Neuron (in vitro differentiated cells): ENCODE measurements at regions not wholly inside any gene's neighbourhood (a gene's known extent, or its start where the extent isn't known, plus 50 kb on each side); places are given as distances from the start of the nearest gene placed in this dataset.
"Not testable (repeated sequence)": the region's sequence is repeated elsewhere in the genome, so short reads cannot be mapped to it uniquely, and the experiment has no call there.

Experiments
- H2AFZ ChIP-seq: one replicate; pipeline ENCODE4 v1.6.1; 2013; ENCODE audit warnings: low read depth, mild to moderate bottlenecking, inconsistent platforms, low read length, moderate library complexity
- H3K27me3 ChIP-seq: one replicate; pipeline ENCODE4 v1.6.1; 2013; ENCODE audit warnings: low read length; ENCODE audit not compliant: insufficient read depth
- H3K36me3 ChIP-seq: one replicate; pipeline ENCODE4 v1.6.1; 2013; ENCODE audit warnings: low read length; ENCODE audit not compliant: insufficient read depth
- H3K4me1 ChIP-seq: one replicate; pipeline ENCODE4 v1.6.1; 2013; ENCODE audit warnings: low read length; ENCODE audit not compliant: insufficient read depth
- H3K4me3 ChIP-seq: 2 replicates; pipeline ENCODE4 v1.5.1; 2013; ENCODE audit warnings: mild to moderate bottlenecking, low read length, moderate library complexity
- H3K9me3 ChIP-seq: one replicate; pipeline ENCODE4 v1.6.1; 2013; ENCODE audit warnings: low read length

DNA sequence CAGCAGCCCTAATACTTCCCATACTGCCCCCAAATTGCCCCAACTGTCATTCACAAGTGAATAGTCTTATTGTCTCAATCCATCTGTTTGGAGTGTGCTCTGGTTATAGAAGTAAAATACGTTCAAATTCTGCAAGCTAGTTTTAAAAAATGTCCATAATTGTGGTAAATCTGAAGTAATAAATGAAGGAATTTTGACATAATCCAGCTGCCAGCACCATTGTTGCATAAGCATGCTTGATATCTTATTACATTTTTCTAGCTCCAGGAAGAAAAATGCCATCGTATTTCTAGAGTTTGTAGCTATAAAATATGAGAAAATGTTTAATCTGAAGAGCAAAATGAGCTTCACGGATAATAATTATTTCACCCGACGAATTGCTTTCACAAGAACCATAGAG, 664.7 kb downstream of the RFPL4B start:
- H3K36me3 ChIP-seq, result no peaks in the 10 kb centered on the region
- H3K27me3 ChIP-seq, result no peaks in the 10 kb centered on the region
- H2AFZ ChIP-seq, result peak overlapping the region; percentile 76
- no peak overlapping the region for H3K4me3 ChIP-seq
- peaks cover 10% of the 10 kb centered on the region for H3K4me1 ChIP-seq
- H3K9me3 ChIP-seq, result no peaks in the 10 kb centered on the region

DNA sequence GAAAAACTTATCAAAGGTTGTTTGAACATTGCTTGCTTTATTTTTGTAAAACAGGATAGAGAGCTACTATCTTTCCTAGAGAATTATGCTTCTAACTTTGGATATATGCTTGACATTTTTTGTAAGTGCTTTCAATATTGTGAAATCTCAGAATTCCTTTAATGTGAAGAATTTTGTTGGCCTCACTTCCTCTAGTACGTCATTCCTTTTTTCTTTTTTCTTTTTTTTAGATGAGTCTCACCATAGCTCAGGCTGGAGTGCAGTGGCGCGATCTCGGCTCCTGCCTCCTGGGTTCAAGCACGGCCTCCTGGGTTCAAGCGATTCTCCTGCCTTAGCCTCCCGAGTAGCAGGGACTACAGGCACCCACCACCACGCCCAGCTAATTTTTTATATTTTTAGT, 668.1 kb downstream of the RFPL4B start:
- H3K4me1 ChIP-seq, result peaks cover 12% of the 10 kb centered on the region
- H2AFZ ChIP-seq, result no peak overlapping the region
- no peaks in the 10 kb centered on the region for H3K36me3 ChIP-seq
- no peaks in the 10 kb centered on the region for H3K27me3 ChIP-seq
- no peak overlapping the region for H3K4me3 ChIP-seq
- no peaks in the 10 kb centered on the region for H3K9me3 ChIP-seq

DNA sequence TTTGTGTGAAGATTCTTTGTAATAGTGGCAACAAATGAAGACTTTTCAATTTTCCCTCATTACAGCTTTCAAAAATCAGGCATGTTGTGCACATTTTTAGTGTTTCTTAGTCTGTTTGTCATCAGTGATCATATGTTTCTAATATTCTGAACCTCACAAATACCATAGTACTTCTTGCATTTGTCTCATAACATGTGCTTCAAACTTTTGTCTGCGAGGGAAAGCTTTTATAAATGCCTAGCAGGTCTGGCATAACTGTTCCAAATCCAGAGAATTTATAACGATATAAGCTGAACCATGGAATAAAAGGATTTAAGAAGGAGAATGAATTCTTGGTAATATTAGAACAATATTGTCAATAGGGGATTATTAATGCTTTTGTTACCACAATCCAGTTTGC, 670.2 kb downstream of the RFPL4B start:
- no peaks in the 10 kb centered on the region for H3K27me3 ChIP-seq
- no peaks in the 10 kb centered on the region for H3K36me3 ChIP-seq
- H3K4me3 ChIP-seq, result no peak overlapping the region
- H2AFZ ChIP-seq, result no peak overlapping the region
- H3K4me1 ChIP-seq, result peaks cover 2% of the 10 kb centered on the region
- H3K9me3 ChIP-seq, result no peaks in the 10 kb centered on the region

DNA sequence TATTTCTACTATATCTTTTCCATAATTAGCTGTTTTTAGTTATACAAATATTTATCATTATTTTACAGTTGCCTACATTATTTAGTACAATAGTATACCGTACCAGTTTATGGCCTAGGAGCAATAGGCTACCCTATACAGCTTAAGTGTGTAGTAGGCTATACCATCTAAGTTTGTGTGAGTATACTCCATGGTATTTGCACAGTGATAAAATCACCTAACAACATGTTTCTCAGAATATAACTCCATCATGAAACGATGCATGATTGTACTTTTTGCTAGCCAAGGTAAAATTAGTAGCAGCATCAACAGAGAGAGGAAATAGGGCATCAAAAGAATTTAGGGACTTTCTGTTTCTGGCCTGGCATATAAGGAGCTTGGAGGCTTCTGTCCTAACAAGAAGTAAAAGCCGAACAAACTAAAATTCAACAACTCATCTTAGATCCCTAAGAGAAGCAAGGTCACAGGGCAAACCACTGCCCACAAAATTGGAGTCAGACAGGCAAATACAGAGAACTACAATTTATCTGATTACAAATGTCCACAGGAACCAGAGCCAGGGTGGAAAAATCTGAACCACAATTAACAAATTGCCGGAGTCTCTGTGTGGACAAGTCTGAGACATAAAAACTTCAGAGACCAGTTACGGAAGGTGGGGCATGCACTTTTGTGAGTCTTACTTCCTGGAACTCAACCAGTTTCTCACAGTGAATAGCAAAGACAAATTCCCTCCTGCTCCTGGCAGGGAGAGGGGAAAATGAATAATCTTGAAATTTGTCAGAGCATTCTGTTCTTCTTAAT, 671.4 kb downstream of the RFPL4B start:
- no peaks in the 10 kb centered on the region for H3K27me3 ChIP-seq
- no peaks in the 10 kb centered on the region for H3K9me3 ChIP-seq
- peaks cover 2% of the 10 kb centered on the region for H3K4me1 ChIP-seq
- peak overlapping the region; percentile 48 for H2AFZ ChIP-seq
- H3K4me3 ChIP-seq, result no peak overlapping the region
- H3K36me3 ChIP-seq, result no peaks in the 10 kb centered on the region

DNA sequence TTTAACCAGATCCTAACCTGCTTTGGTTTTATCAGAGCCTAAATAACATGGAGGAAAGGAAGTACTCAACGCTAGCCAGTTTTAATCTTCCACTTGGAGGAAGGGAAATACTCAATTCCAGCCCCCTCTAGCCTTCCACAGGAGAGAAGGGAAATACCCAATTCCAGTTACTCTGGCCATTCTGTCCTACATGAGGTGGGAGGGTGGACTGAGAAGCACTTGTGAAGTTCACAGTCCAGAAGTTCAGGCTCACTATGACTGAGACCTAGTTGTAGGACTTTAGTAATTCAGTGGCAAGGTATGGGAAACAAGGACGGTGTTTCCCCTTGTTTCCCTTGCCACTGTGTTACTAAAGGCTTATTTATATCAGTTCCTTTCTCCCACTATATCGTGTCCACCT, 672.0 kb downstream of the RFPL4B start:
- no peaks in the 10 kb centered on the region for H3K27me3 ChIP-seq
- no peaks in the 10 kb centered on the region for H3K9me3 ChIP-seq
- H3K4me3 ChIP-seq, result no peak overlapping the region
- no peaks in the 10 kb centered on the region for H3K36me3 ChIP-seq
- H2AFZ ChIP-seq, result peak overlapping the region; percentile 48
- peaks cover 2% of the 10 kb centered on the region for H3K4me1 ChIP-seq

DNA sequence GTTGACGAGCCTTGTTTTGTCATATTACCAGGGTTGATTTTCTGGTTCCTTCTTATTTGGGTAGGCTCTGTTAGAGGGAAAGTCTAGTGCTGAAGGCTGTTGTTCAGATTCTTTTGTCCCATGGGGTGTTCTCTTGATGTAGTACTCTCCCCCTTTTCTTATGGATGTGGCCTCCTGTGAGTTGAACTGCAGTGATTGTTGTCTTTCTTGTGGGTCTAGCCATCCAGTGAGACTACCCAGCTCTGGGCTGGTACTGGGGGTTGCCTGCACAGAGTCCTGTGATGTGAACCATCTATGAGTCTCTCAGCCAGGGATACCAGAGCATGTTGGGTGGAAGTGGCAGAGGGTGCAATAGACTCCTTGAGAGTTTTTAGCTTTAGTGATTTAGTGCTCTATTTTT, 680.6 kb downstream of the RFPL4B start:
- Histone ChIP-seq H3K4me1 (peaks cover 6% of the 10 kb centered on the region), H3K9me3 (no peaks in the 10 kb centered on the region), H2AFZ (no peak overlapping the region), H3K27me3 (no peaks in the 10 kb centered on the region), H3K36me3 (no peaks in the 10 kb centered on the region), H3K4me3 (no peak overlapping the region)

DNA sequence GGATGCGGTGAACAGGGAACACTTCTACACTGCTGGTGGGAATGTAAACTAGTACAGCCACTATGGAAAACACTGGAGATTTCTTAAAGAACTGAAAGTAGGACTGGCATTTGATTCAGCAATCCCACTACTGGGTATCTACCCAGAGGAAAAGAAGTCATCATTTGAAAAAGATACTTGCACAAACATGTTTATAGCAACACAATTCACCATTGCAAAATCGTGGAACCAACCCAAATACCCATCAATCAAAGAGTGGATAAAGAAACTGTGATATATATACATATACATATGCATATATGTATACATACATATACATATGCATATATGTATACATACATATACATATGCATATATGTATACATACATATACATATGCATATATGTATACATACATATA, 682.0 kb downstream of the RFPL4B start:
- not testable (repeated sequence) for H3K27me3 ChIP-seq, H3K4me1 ChIP-seq, H3K36me3 ChIP-seq, H3K9me3 ChIP-seq, H2AFZ ChIP-seq, H3K4me3 ChIP-seq

DNA sequence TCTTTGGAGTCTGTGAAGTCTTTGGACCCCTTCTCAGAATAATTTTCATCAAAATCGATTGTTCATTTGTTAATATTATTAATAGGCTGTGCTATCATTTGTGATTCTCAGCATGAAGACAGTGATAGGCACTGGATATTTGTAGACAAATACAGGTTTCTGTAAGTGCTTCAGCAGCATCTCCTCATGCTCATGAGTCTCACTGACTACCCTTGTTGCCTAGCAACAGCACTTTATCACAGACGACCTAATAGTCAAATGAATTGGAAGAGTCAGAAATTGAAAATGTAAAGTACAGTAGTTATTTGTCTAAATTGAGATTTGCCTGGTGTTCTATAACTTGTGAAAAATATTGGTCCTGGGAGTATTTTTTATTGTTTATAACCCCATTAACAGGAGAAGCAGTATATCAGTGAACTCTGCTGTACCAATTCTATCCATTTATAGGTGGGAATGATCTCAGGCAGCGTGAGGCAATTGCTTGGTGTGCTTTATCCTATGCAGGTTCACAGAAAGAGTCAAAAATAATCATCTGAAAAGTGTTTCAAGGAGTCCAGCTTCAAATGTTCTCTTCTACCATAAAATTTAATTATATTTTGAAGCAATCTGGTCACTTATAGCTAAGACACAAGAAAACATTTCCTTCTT, 684.6 kb downstream of the RFPL4B start:
- peaks cover 6% of the 10 kb centered on the region for H3K4me1 ChIP-seq
- no peak overlapping the region for H3K4me3 ChIP-seq
- H3K36me3 ChIP-seq, result no peaks in the 10 kb centered on the region
- no peak overlapping the region for H2AFZ ChIP-seq
- H3K27me3 ChIP-seq, result no peaks in the 10 kb centered on the region
- H3K9me3 ChIP-seq, result no peaks in the 10 kb centered on the region

DNA sequence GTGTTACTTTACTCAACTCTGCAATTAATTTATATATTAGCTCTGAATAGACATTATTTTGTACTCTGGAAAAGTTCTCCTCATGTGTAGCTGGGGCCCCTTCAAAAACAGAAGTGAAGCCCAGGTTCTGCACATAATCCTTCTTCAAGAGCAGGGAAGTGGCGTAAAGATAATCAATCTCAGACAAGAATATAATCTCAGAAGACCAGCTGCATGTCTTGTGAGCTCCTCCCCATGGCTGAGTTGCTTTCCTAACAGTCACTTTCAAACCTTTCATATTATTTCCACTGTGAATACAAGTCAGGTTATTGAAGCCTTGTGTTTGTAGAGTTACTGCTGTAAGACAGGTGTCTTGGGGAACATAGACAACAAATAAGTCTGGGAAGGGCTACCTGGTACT, 691.9 kb downstream of the RFPL4B start:
- Histone ChIP-seq H3K4me3 (no peak overlapping the region), H3K27me3 (no peaks in the 10 kb centered on the region), H3K36me3 (no peaks in the 10 kb centered on the region), H2AFZ (no peak overlapping the region), H3K4me1 (no peaks in the 10 kb centered on the region), H3K9me3 (no peaks in the 10 kb centered on the region)

DNA sequence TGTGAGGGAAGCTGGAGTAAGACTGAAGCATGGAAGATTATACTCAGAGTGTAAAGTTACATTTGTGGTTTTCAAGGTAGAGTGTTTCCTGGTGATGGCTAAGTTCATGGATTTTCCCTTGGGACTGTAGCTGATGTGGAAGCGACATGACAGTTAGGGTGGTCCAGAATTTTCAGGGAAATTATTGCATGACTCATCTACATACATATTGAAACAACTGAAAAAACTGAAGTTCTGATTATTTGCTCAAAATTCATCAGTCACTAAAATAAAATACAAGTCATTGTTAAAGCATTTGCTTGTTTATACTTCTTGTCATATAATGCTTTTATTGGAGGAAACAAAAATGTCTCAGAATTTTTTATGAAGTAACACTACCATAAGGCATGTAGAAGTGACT, 700.0 kb downstream of the RFPL4B start:
- Histone ChIP-seq H3K4me3 (no peak overlapping the region), H3K9me3 (no peaks in the 10 kb centered on the region), H3K4me1 (peaks cover 11% of the 10 kb centered on the region), H3K27me3 (no peaks in the 10 kb centered on the region), H3K36me3 (no peaks in the 10 kb centered on the region), H2AFZ (no peak overlapping the region)

DNA sequence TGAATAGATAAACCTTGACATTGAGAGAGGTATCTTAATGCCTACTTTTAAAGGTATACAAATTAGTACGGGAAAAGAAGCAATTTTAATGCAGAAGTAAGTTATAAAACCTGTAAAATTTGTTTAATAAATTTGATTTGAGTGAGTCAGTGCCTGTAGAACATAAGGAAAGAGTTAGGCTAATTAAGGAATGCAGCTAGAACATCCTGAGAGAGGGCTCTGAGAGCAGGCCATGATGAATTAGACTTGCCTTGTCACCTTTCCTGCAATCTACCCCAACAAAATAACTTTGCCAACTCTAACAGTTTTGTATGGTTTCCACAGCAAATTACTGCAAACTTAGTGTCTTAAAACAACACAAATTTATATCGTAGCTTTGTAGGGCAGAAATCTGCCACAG, 700.8 kb downstream of the RFPL4B start:
- H3K9me3 ChIP-seq, result no peaks in the 10 kb centered on the region
- no peak overlapping the region for H2AFZ ChIP-seq
- no peaks in the 10 kb centered on the region for H3K27me3 ChIP-seq
- peaks cover 15% of the 10 kb centered on the region for H3K4me1 ChIP-seq
- no peaks in the 10 kb centered on the region for H3K36me3 ChIP-seq
- no peak overlapping the region for H3K4me3 ChIP-seq

DNA sequence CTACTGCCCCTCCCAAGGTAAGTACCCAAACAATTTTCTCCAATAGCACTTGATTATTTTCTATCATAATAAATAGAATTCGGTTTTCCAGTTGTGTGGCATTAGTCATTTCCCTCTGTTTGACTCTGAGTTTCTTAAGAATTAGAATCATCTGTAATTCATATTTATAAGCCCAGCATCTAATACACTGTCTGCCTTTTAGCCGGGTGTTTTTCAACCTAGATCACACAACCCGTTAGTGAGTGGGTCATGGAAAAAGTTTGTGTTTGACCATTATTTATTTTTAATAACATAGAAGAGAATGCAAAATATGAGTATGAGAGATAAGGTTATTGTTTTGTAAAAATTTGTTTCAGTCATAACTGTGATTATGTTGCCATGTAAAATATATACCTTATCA, 701.6 kb downstream of the RFPL4B start:
- Histone ChIP-seq H3K4me1 (peaks cover 15% of the 10 kb centered on the region), H3K9me3 (no peaks in the 10 kb centered on the region), H3K27me3 (no peaks in the 10 kb centered on the region), H3K4me3 (no peak overlapping the region), H2AFZ (no peak overlapping the region), H3K36me3 (no peaks in the 10 kb centered on the region)

DNA sequence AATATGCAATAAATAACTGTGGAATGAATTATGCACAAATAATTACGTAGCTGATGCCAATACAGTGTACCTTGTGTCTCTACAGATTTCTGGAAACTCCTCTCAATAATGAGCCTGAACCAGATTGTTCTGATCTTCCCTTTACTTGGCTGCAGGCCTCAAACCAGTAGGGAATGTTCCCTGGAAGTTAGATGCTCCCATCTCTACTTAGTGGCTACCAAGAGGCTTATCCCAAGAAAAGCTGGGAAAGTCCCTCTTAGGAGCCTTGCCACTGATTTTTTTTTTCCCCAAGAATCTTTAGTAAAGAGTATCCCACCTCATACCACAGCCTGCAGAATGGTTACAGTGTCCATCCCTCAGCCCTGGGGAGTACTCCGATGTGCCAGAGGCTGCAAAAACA, 702.1 kb downstream of the RFPL4B start:
- no peak overlapping the region for H2AFZ ChIP-seq
- H3K36me3 ChIP-seq, result no peaks in the 10 kb centered on the region
- peaks cover 15% of the 10 kb centered on the region for H3K4me1 ChIP-seq
- no peaks in the 10 kb centered on the region for H3K27me3 ChIP-seq
- no peaks in the 10 kb centered on the region for H3K9me3 ChIP-seq
- H3K4me3 ChIP-seq, result no peak overlapping the region
